ENCODE measurements at regions not wholly inside any gene's neighbourhood (a gene's known extent, or its start where the extent isn't known, plus 50 kb on each side); places are given as distances from the start of the nearest gene placed in this dataset.

DNA sequence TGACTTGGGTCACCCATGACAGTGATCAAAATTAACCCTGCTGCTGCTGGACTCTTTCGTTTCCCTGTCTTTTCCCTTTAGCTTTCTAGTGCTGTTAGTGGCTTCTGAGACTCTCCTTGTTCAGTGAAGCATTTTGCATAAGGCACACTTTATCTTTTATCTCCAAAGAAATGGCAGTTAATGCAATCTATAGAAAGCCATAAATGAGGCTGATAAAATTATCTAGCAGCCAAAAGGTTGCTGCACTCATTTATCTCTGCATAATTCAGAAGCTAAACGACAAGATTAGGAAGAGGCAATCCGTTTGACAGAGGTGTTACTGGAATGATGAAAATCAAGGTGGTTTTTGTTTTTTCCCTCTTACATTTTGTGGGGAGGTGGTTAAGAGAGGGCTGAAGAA lies 1109.5 kb upstream of the EEF2KMT start:
- no peak overlapping the region for H3K4me3 ChIP-seq (ENCODE audit: severe bottlenecking)
- H3K36me3 ChIP-seq (ENCODE audit: low read depth): no peaks in the 10 kb centered on the region
- H3K4me1 ChIP-seq (ENCODE audit: insufficient read depth, poor library complexity, severe bottlenecking): no peaks in the 10 kb centered on the region
- no peak overlapping the region for H3K27ac ChIP-seq (ENCODE audit: poor library complexity, severe bottlenecking)
- H3K9me3 ChIP-seq (ENCODE audit: severe bottlenecking): no peaks in the 10 kb centered on the region
- ATAC-seq (ENCODE audit: low read depth) (no peak), DNase-seq (ENCODE audit: low spot score) (no peak)
- no peak for TF ChIP-seq CTCF (IDR thresholded peaks at IDR 0.05; ENCODE audit: poor library complexity, severe bottlenecking)
- no peaks in the 10 kb centered on the region for H3K27me3 ChIP-seq (ENCODE audit: insufficient read depth, poor library complexity, severe bottlenecking)

- no peak for TF ChIP-seq CTCF (IDR thresholded peaks at IDR 0.05; ENCODE audit: poor library complexity, severe bottlenecking)
- H3K4me1 ChIP-seq (ENCODE audit: insufficient read depth, poor library complexity, severe bottlenecking): no peaks in the 10 kb centered on the region
- no peaks in the 10 kb centered on the region for H3K36me3 ChIP-seq (ENCODE audit: low read depth)
- ATAC-seq (ENCODE audit: low read depth) (no peak), DNase-seq (ENCODE audit: low spot score) (no peak)
- H3K4me3 ChIP-seq (ENCODE audit: severe bottlenecking): no peak overlapping the region
- H3K9me3 ChIP-seq (ENCODE audit: severe bottlenecking): no peaks in the 10 kb centered on the region
- no peaks in the 10 kb centered on the region for H3K27me3 ChIP-seq (ENCODE audit: insufficient read depth, poor library complexity, severe bottlenecking)
- H3K27ac ChIP-seq (ENCODE audit: poor library complexity, severe bottlenecking): no peak overlapping the region
Measured at GRCh38 chr16:6206080-6206479, 1108.5 kb upstream of the EEF2KMT start.

- Histone ChIP-seq H3K27ac (ENCODE audit: poor library complexity, severe bottlenecking) (no peak overlapping the region), H3K9me3 (ENCODE audit: severe bottlenecking) (no peaks in the 10 kb centered on the region), H3K27me3 (ENCODE audit: insufficient read depth, poor library complexity, severe bottlenecking) (no peaks in the 10 kb centered on the region), H3K4me3 (ENCODE audit: severe bottlenecking) (no peak overlapping the region), H3K36me3 (ENCODE audit: low read depth) (no peaks in the 10 kb centered on the region), H3K4me1 (ENCODE audit: insufficient read depth, poor library complexity, severe bottlenecking) (no peaks in the 10 kb centered on the region)
- TF ChIP-seq CTCF (IDR thresholded peaks at IDR 0.05; ENCODE audit: poor library complexity, severe bottlenecking): no peak
- no peak for ATAC-seq (ENCODE audit: low read depth)
- no peak for DNase-seq (ENCODE audit: low spot score)
Measured at GRCh38 chr16:6204945-6205344, 1107.3 kb upstream of the EEF2KMT start.

- no peak for ATAC-seq (ENCODE audit: low read depth)
Measured at GRCh38 chr16:6200861-6201260, 1103.3 kb upstream of the EEF2KMT start.

GRCh38 chr16:6200271-6200670 lies 1102.7 kb upstream of the EEF2KMT start:
- ATAC-seq (ENCODE audit: low read depth) (no peak), DNase-seq (ENCODE audit: low spot score) (no peak)
- Histone ChIP-seq H3K4me1 (ENCODE audit: insufficient read depth, poor library complexity, severe bottlenecking) (no peaks in the 10 kb centered on the region), H3K9me3 (ENCODE audit: severe bottlenecking) (no peaks in the 10 kb centered on the region), H3K27ac (ENCODE audit: poor library complexity, severe bottlenecking) (no peak overlapping the region), H3K4me3 (ENCODE audit: severe bottlenecking) (no peak overlapping the region), H3K36me3 (ENCODE audit: low read depth) (no peaks in the 10 kb centered on the region), H3K27me3 (ENCODE audit: insufficient read depth, poor library complexity, severe bottlenecking) (no peaks in the 10 kb centered on the region)
- no peak for TF ChIP-seq CTCF (IDR thresholded peaks at IDR 0.05; ENCODE audit: poor library complexity, severe bottlenecking)

More at GRCh38 chr16:6200861-6201260, 1103.3 kb upstream of the EEF2KMT start:
- Histone ChIP-seq H3K27me3 (ENCODE audit: insufficient read depth, poor library complexity, severe bottlenecking) (no peaks in the 10 kb centered on the region), H3K4me1 (ENCODE audit: insufficient read depth, poor library complexity, severe bottlenecking) (no peaks in the 10 kb centered on the region), H3K4me3 (ENCODE audit: severe bottlenecking) (no peak overlapping the region), H3K9me3 (ENCODE audit: severe bottlenecking) (no peaks in the 10 kb centered on the region), H3K27ac (ENCODE audit: poor library complexity, severe bottlenecking) (no peak overlapping the region), H3K36me3 (ENCODE audit: low read depth) (no peaks in the 10 kb centered on the region)
- TF ChIP-seq CTCF (IDR thresholded peaks at IDR 0.05; ENCODE audit: poor library complexity, severe bottlenecking): no peak
- DNase-seq (ENCODE audit: low spot score): no peak
